Hepatocyte (in vitro differentiated cells): ENCODE measurements at regions not wholly inside any gene's neighbourhood (a gene's known extent, or its start where the extent isn't known, plus 50 kb on each side); places are given as distances from the start of the nearest gene placed in this dataset.

Experiments used
- DNase-seq: peaks from one replicate; pipeline ENCODE4 v3.0.0-alpha.2; 2016; ENCODE audit warnings: low spot score
- H2AFZ ChIP-seq: fragments of 200-600 bp; sonication (generic); 2 replicates; pipeline ENCODE4 v1.6.0; 2016; ENCODE audit warnings: antibody characterized with exemption, mild to moderate bottlenecking
- H3K27ac ChIP-seq: fragments of 200-600 bp; sonication (generic); 2 replicates; pipeline ENCODE4 v1.5.1; 2016; ENCODE audit warnings: mild to moderate bottlenecking
- H3K27me3 ChIP-seq: fragments of 200-600 bp; sonication (generic); 2 replicates; pipeline ENCODE4 v1.6.1; 2016
- H3K36me3 ChIP-seq: fragments of 200-600 bp; sonication (generic); replicated peaks from 2 replicates; pipeline ENCODE4 v1.5.1; 2016; ENCODE audit warnings: low read depth; ENCODE audit not compliant: insufficient read depth
- H3K4me1 ChIP-seq: fragments of 200-600 bp; sonication (generic); 2 replicates; pipeline ENCODE4 v1.5.1; 2016; ENCODE audit warnings: mild to moderate bottlenecking, moderate library complexity; ENCODE audit not compliant: insufficient read depth
- H3K4me2 ChIP-seq: fragments of 200-600 bp; sonication (generic); 2 replicates; pipeline ENCODE4 v1.6.0; 2016
- H3K4me3 ChIP-seq: fragments of 200-600 bp; sonication (generic); 2 replicates; pipeline ENCODE4 v1.5.1; 2016; ENCODE audit warnings: mild to moderate bottlenecking
- H3K79me2 ChIP-seq: fragments of 200-600 bp; sonication (generic); 2 replicates; pipeline ENCODE4 v1.6.0; 2017; ENCODE audit warnings: mild to moderate bottlenecking
- H3K9me2 ChIP-seq: fragments of 200-600 bp; sonication (generic); replicated peaks from 2 replicates; pipeline ENCODE4 v1.6.0; 2017; ENCODE audit warnings: mild to moderate bottlenecking; ENCODE audit not compliant: insufficient read depth
- H3K9me3 ChIP-seq: fragments of 200-600 bp; sonication (generic); 2 replicates; pipeline ENCODE4 v1.5.1; 2016; ENCODE audit warnings: low read depth, mild to moderate bottlenecking
- H4K20me1 ChIP-seq: fragments of 200-600 bp; sonication (generic); 2 replicates; pipeline ENCODE4 v1.6.0; 2016; ENCODE audit warnings: mild to moderate bottlenecking; ENCODE audit not compliant: insufficient read depth, poor library complexity, severe bottlenecking
- EZH2 ChIP-seq: fragments of 200-600 bp; sonication (generic); IDR thresholded peaks from 2 replicates; pipeline ENCODE4 v1.6.1; 2016; ENCODE audit warnings: antibody characterized with exemption, mild to moderate bottlenecking, borderline replicate concordance
- EZH2phosphoT487 ChIP-seq: fragments of 200-600 bp; sonication (generic); IDR thresholded peaks from one replicate; pipeline ENCODE4 v1.6.1; 2018; ENCODE audit warnings: antibody characterized with exemption, mild to moderate bottlenecking, low read depth, moderate library complexity; ENCODE audit not compliant: unreplicated experiment, severe bottlenecking
- WGBS: methylation state at CpG from one replicate; pipeline ENCODE4 v1.1.6; 2016; ENCODE audit warnings: low lambda C conversion rate; ENCODE audit errors: missing lambda C conversion rate; 5-methylcytosine and 5-hydroxymethylcytosine counted together
- TF ChIP-seq, protein P1 (sequence below): fragments of 200-600 bp; sonication (generic); IDR thresholded peaks from 2 replicates; pipeline ENCODE4 v1.5.1; 2016; ENCODE audit warnings: antibody characterized with exemption, mild to moderate bottlenecking; ENCODE audit not compliant: poor library complexity

DNA sequence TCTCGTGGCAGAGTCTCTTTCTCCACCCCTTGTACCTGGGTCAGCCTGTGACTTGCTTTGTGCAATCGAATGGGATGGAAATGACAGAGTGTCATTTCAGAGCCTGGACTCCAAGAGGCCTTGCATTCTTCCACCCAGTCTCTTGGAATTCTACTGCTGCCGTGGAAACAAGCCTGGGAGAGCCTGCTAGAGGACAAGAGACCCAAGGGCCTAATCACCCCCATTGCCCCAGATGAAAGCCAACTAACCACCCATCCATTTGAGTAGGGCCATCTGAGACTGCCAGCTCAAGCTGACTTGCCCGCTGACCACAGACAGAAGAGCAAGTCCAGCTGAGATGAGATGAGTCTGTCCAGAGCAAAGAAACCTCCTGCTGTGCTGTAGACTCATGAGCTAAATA is 201.6 kb downstream of the PTPRU start:
- H3K79me2 ChIP-seq: no peaks in the 10 kb centered on the region
- no peaks in the 10 kb centered on the region for H3K4me1 ChIP-seq
- H3K27me3 ChIP-seq: no peaks in the 10 kb centered on the region
- no peaks in the 10 kb centered on the region for H4K20me1 ChIP-seq
- H3K4me3 ChIP-seq: no peak overlapping the region
- H3K36me3 ChIP-seq: no peaks in the 10 kb centered on the region
- DNase-seq: no peak
- H3K4me2 ChIP-seq: no peak overlapping the region
- 72% methylated on average over 4 of the region's 4 CpGs for WGBS
- TF ChIP-seq EZH2phosphoT487: no peak
- TF ChIP-seq, protein P1, sequence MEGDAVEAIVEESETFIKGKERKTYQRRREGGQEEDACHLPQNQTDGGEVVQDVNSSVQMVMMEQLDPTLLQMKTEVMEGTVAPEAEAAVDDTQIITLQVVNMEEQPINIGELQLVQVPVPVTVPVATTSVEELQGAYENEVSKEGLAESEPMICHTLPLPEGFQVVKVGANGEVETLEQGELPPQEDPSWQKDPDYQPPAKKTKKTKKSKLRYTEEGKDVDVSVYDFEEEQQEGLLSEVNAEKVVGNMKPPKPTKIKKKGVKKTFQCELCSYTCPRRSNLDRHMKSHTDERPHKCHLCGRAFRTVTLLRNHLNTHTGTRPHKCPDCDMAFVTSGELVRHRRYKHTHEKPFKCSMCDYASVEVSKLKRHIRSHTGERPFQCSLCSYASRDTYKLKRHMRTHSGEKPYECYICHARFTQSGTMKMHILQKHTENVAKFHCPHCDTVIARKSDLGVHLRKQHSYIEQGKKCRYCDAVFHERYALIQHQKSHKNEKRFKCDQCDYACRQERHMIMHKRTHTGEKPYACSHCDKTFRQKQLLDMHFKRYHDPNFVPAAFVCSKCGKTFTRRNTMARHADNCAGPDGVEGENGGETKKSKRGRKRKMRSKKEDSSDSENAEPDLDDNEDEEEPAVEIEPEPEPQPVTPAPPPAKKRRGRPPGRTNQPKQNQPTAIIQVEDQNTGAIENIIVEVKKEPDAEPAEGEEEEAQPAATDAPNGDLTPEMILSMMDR: no peak
- TF ChIP-seq EZH2: no peak
- no peaks in the 10 kb centered on the region for H3K9me3 ChIP-seq
- H3K9me2 ChIP-seq: no peaks in the 10 kb centered on the region
- H2AFZ ChIP-seq: no peak overlapping the region
- no peak overlapping the region for H3K27ac ChIP-seq

DNA sequence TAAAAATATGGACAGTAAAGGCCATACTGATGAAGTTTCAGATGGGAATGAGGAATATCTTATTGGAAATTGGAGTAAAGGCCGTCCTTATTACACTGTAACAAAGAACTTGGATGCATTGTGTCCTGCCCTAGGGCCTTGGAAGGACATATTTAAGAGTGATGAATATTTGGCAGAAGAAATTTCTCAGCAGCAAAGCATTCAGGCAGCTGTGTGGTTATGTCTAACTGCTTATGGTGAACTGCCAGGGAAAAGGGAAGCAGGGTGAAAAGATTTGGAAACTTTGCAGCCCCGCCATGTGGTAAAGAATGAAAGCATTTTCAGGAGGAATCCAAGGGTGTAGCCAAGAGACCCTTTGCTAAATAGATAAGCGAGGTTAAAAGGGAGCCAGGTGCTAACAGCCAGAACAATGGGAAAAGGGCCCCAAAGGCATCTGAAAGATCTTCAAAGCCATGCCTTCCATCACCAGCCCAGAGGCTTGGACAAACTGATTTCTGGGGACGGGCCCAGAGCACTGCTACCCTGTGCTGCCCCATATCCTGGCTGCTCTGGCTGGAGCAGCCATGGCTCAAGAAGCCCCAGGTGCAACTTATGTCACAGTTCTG is 200.0 kb downstream of the PTPRU start:
- Histone ChIP-seq H3K36me3 (no peaks in the 10 kb centered on the region), H3K9me2 (no peaks in the 10 kb centered on the region), H3K4me2 (no peak overlapping the region), H3K4me3 (no peak overlapping the region), H2AFZ (no peak overlapping the region), H3K27me3 (no peaks in the 10 kb centered on the region), H3K27ac (no peak overlapping the region), H3K4me1 (no peaks in the 10 kb centered on the region), H3K79me2 (no peaks in the 10 kb centered on the region), H4K20me1 (no peaks in the 10 kb centered on the region), H3K9me3 (no peaks in the 10 kb centered on the region)
- TF ChIP-seq, protein P1: no peak
- TF ChIP-seq EZH2 (no peak), EZH2phosphoT487 (no peak)
- 59% methylated on average over 4 of the region's 4 CpGs for WGBS
- DNase-seq: no peak

DNA sequence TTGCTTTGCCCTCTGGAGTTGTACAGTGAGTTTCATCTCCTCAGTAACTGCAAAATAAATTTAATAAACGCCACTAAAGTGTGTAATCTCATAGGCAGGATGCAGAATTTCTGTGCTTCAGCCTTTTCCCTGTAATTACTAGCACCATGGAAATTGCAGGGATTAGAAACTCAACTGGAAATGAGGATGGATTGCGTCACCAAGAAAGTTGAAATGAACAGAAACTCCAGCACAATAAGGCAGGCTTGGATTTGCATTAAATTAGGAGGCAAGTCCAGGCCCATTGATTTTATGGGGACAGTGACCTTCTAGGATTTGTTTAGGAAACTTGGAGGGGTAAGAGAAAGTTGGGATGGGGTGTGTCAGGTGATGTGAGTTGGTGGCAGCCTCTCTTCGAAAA is 197.5 kb downstream of the PTPRU start:
- TF ChIP-seq, protein P1: no peak
- no peak for TF ChIP-seq EZH2
- no peaks in the 10 kb centered on the region for H3K9me2 ChIP-seq
- no peaks in the 10 kb centered on the region for H3K79me2 ChIP-seq
- H3K27ac ChIP-seq: no peak overlapping the region
- no peaks in the 10 kb centered on the region for H3K9me3 ChIP-seq
- no peaks in the 10 kb centered on the region for H3K4me1 ChIP-seq
- H3K36me3 ChIP-seq: no peaks in the 10 kb centered on the region
- no peak for DNase-seq
- WGBS: 81% methylated on average over 3 of the region's 3 CpGs
- no peaks in the 10 kb centered on the region for H3K27me3 ChIP-seq
- H3K4me2 ChIP-seq: no peak overlapping the region
- H4K20me1 ChIP-seq: no peaks in the 10 kb centered on the region
- no peak overlapping the region for H3K4me3 ChIP-seq
- no peak overlapping the region for H2AFZ ChIP-seq

DNA sequence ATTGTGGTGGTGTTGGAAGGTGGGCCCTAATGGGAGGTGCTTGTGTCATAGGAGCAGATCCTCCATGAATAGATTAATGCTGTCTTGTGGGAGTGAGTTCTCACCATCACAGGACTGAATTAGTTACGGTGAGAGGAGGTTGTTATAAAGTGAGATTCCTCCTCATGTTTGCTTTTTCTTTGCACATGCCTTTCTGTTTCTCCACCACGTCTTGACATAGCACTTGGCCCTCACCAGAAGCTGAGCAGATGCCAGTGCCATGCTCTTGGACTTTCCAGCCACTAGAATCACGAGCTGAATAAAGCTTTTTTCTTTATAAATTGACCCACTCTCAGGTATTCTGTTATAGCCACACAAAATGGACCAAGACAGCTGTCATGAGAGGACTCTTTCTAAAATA is 194.8 kb downstream of the PTPRU start:
- no peak for DNase-seq
- Histone ChIP-seq H3K4me3 (no peak overlapping the region), H3K27me3 (no peaks in the 10 kb centered on the region), H3K79me2 (no peaks in the 10 kb centered on the region), H3K36me3 (no peaks in the 10 kb centered on the region), H3K9me3 (no peaks in the 10 kb centered on the region), H2AFZ (no peak overlapping the region), H4K20me1 (no peaks in the 10 kb centered on the region), H3K4me1 (no peaks in the 10 kb centered on the region), H3K9me2 (no peaks in the 10 kb centered on the region), H3K4me2 (no peak overlapping the region), H3K27ac (no peak overlapping the region)
- TF ChIP-seq, protein P1: no peak
- no peak for TF ChIP-seq EZH2
- no peak for TF ChIP-seq EZH2phosphoT487
- 77% methylated on average over 3 of the region's 3 CpGs for WGBS
